ENCODE measurements at regions not wholly inside any gene's neighbourhood (a gene's known extent, or its start where the extent isn't known, plus 50 kb on each side); places are given as distances from the start of the nearest gene placed in this dataset.
"Not testable (repeated sequence)": the region's sequence is repeated elsewhere in the genome, so short reads cannot be mapped to it uniquely, and the experiment has no call there.

- TF ChIP-seq SNAI2, ZFP3 (CRISPR knock-in tag; IDR thresholded peaks at IDR 0.05): not testable (repeated sequence)
- TF ChIP-seq, protein P1, sequence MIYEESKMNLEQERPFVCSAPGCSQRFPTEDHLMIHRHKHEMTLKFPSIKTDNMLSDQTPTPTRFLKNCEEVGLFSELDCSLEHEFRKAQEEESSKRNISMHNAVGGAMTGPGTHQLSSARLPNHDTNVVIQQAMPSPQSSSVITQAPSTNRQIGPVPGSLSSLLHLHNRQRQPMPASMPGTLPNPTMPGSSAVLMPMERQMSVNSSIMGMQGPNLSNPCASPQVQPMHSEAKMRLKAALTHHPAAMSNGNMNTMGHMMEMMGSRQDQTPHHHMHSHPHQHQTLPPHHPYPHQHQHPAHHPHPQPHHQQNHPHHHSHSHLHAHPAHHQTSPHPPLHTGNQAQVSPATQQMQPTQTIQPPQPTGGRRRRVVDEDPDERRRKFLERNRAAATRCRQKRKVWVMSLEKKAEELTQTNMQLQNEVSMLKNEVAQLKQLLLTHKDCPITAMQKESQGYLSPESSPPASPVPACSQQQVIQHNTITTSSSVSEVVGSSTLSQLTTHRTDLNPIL (CRISPR knock-in tag; IDR thresholded peaks at IDR 0.05; ENCODE audit: low read depth): not testable (repeated sequence)
Observed at GRCh38 chr1:87413846-87414245, 85.2 kb downstream of the LMO4 start.
